HL-60 (cell line): ENCODE measurements at regions not wholly inside any gene's neighbourhood (a gene's known extent, or its start where the extent isn't known, plus 50 kb on each side); places are given as distances from the start of the nearest gene placed in this dataset.

Experiments used
- DNase-seq, 2 experiments: peaks; one replicate each; pipeline ENCODE4 v3.0.0-alpha.2; 2010 to 2020; ENCODE audit warnings: low read depth in 1 of 2, low spot score in 1 of 2
- H3K27ac ChIP-seq: fragments of 250-450 bp; sonication (Bioruptor Pico); replicated peaks from 2 replicates; pipeline ENCODE4 v1.5.1; 2020; ENCODE audit warnings: mild to moderate bottlenecking, moderate library complexity
- H3K27me3 ChIP-seq: fragments of 250-450 bp; sonication (Bioruptor Pico); 2 replicates; pipeline ENCODE4 v1.5.1; 2021; ENCODE audit warnings: mild to moderate bottlenecking, moderate library complexity; ENCODE audit not compliant: insufficient read depth, poor library complexity, severe bottlenecking
- H3K4me3 ChIP-seq: replicated peaks from 2 replicates; pipeline ENCODE4 v1.5.1; 2011; ENCODE audit warnings: mild to moderate bottlenecking, control low read depth, low read length; ENCODE audit not compliant: insufficient read depth
- GABPA ChIP-seq: IDR thresholded peaks from 2 replicates; pipeline ENCODE4 v1.6.1; 2012; ENCODE audit warnings: low read depth
- POLR2AphosphoS5 ChIP-seq: IDR thresholded peaks from 2 replicates; pipeline ENCODE4 v1.6.1; 2012; ENCODE audit warnings: low read depth
- SPI1 ChIP-seq: IDR thresholded peaks from 2 replicates; pipeline ENCODE4 v1.6.1; 2012; ENCODE audit warnings: low read depth, mild to moderate bottlenecking, borderline replicate concordance
- TF ChIP-seq, protein P1 (sequence below): IDR thresholded peaks from one replicate; pipeline ENCODE4 v1.5.1; 2011; ENCODE audit warnings: low read length, control low read depth, inconsistent platforms; ENCODE audit not compliant: insufficient read depth
- TF ChIP-seq, protein P2 (sequence below): IDR thresholded peaks from 2 replicates; pipeline ENCODE4 v1.6.1; 2012; ENCODE audit warnings: low read depth; ENCODE audit not compliant: insufficient replicate concordance

DNA sequence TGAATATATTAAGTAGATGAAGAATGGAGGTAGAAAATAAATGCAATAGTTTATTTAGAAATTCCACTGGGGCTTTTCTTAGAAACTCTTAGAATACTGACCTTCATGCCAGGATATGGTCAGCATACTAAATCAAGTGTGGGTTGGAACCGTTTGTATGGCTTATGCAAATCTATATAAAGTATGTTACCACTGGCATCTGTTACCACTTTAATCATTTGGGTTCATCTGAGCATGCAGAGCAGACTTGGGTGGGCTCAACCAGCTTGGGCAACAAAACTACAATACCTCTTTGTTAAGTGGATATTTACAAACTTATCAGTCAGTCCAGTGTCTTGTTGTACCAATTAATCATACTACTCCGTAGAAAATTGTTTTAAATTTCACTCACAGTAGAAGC, 125.8 kb downstream of the CRPPA start:
- no peak for DNase-seq
- H3K27ac ChIP-seq: no peak overlapping the region

DNA sequence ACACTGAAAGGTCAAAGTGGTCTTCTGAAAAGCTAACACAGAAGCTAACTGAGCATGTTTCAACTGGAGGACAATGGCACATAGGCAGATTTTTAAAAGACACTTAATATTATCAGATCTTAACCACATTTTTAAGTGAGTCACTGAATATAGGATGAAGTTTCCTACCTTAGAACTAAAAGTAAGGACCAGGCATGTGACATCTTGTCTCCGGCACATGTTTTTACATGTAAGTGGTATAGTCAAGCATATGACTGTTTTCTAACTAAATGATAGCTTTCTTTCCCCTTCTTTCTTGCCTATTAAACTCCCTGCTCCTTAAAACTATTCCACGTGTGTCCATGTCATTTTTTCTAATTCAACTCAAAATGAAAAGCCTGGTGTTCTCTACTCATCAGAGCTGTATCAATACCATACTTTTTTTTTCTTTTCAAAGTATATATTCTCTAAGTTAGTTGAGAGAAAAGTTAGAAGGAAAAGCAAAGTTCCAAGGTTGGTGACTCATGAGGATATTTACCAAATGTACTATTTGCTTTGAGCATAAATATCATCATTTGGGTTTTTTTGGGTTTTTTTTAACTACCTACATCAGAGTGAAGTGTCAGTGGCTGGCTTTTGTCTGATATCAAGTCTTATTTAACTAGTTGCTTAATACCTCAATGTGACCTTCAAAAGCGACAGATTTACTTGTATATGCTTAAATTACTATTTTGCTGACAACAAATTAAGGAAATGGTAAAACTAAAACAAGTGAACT, 127.5 kb downstream of the CRPPA start:
- TF ChIP-seq GABPA (no peak), POLR2AphosphoS5 (no peak), SPI1 (no peak)
- TF ChIP-seq, protein P1, sequence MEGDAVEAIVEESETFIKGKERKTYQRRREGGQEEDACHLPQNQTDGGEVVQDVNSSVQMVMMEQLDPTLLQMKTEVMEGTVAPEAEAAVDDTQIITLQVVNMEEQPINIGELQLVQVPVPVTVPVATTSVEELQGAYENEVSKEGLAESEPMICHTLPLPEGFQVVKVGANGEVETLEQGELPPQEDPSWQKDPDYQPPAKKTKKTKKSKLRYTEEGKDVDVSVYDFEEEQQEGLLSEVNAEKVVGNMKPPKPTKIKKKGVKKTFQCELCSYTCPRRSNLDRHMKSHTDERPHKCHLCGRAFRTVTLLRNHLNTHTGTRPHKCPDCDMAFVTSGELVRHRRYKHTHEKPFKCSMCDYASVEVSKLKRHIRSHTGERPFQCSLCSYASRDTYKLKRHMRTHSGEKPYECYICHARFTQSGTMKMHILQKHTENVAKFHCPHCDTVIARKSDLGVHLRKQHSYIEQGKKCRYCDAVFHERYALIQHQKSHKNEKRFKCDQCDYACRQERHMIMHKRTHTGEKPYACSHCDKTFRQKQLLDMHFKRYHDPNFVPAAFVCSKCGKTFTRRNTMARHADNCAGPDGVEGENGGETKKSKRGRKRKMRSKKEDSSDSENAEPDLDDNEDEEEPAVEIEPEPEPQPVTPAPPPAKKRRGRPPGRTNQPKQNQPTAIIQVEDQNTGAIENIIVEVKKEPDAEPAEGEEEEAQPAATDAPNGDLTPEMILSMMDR: no peak
- TF ChIP-seq, protein P2, sequence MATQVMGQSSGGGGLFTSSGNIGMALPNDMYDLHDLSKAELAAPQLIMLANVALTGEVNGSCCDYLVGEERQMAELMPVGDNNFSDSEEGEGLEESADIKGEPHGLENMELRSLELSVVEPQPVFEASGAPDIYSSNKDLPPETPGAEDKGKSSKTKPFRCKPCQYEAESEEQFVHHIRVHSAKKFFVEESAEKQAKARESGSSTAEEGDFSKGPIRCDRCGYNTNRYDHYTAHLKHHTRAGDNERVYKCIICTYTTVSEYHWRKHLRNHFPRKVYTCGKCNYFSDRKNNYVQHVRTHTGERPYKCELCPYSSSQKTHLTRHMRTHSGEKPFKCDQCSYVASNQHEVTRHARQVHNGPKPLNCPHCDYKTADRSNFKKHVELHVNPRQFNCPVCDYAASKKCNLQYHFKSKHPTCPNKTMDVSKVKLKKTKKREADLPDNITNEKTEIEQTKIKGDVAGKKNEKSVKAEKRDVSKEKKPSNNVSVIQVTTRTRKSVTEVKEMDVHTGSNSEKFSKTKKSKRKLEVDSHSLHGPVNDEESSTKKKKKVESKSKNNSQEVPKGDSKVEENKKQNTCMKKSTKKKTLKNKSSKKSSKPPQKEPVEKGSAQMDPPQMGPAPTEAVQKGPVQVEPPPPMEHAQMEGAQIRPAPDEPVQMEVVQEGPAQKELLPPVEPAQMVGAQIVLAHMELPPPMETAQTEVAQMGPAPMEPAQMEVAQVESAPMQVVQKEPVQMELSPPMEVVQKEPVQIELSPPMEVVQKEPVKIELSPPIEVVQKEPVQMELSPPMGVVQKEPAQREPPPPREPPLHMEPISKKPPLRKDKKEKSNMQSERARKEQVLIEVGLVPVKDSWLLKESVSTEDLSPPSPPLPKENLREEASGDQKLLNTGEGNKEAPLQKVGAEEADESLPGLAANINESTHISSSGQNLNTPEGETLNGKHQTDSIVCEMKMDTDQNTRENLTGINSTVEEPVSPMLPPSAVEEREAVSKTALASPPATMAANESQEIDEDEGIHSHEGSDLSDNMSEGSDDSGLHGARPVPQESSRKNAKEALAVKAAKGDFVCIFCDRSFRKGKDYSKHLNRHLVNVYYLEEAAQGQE: no peak
- DNase-seq: no peak
- H3K27me3 ChIP-seq: no peaks in the 10 kb centered on the region

More for the DNA sequence above, 125.8 kb downstream of the CRPPA start:
- Histone ChIP-seq H3K4me3 (no peak overlapping the region), H3K27me3 (no peaks in the 10 kb centered on the region)
- no peak for TF ChIP-seq POLR2AphosphoS5
- no peak for TF ChIP-seq SPI1
- TF ChIP-seq, protein P2: no peak
- TF ChIP-seq, protein P1: no peak
- no peak for TF ChIP-seq GABPA

DNA sequence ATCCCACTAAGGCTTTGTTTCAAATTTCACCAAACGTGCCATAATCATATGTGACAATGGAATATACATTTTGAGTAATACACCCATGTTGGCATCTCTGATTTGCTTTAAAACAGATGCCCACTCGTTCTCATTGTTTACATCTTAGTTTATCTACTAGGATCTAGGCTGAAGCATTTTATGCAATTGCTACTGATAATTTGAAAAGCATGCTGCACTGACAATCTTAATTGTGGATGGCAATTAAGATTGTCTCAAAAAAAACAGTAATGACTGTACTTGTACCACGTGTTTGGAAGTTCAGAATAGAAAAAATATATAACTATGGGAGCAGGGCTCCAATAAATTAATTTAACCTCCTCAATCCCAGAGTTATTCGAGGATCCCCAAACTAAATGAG, 136.8 kb downstream of the CRPPA start:
- H3K27ac ChIP-seq: no peak overlapping the region
- TF ChIP-seq SPI1 (no peak), POLR2AphosphoS5 (no peak), GABPA (no peak)
- TF ChIP-seq, protein P2: no peak
- TF ChIP-seq, protein P1: no peak
- no peaks in the 10 kb centered on the region for H3K27me3 ChIP-seq
- DNase-seq: no peak
- no peak overlapping the region for H3K4me3 ChIP-seq

More for the DNA sequence above, 127.5 kb downstream of the CRPPA start:
- Histone ChIP-seq H3K27ac (no peak overlapping the region), H3K4me3 (no peak overlapping the region)
